GM18502 (cell line): ENCODE measurements at regions not wholly inside any gene's neighbourhood (a gene's known extent, or its start where the extent isn't known, plus 50 kb on each side); places are given as distances from the start of the nearest gene placed in this dataset.
"Not testable (repeated sequence)": the region's sequence is repeated elsewhere in the genome, so short reads cannot be mapped to it uniquely, and the experiment has no call there.

Experiments used
- ATAC-seq: cut with Tn5 transposase; IDR thresholded peaks from one replicate; pipeline ENCODE4 v1.9.1; 2021; ENCODE audit warnings: mild to moderate bottlenecking; ENCODE audit not compliant: unreplicated experiment, poor library complexity

GRCh38 chr10:118868589-118868988, 113.8 kb upstream of the CACUL1 start:
- ATAC-seq, result no peak

GRCh38 chr10:118870467-118871243, 115.9 kb upstream of the CACUL1 start:
- ATAC-seq, result no peak

DNA sequence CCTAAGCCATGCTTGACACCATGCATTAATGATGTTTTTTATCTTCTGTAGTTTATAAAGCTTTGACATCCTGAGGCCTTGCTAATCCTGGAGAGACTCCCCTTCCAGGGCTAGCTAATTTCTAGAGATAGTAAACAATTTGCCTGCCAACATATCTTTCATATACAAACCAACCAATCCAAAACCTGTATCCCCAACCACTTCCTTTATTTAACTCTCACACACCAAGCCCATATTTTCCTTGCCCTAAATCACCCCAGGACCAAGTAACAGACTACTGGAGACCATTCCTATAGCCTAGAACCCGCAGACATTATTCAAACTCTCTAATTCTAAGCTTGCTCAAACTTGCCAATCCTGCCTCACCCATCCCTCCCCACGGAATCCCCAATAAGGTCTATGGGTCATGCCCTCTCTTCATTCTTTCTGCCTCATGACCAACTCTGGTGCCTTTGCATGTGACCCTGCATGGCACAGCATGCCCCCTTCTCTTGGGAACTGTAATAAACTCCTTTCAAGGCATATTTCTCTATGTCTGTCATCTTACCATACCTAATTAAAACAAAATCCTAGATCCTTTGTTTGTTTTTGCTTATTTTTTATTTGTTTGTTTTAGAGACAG, 116.6 kb upstream of the CACUL1 start:
- ATAC-seq, result no peak

GRCh38 chr10:118873091-118873737, 118.4 kb upstream of the CACUL1 start:
- no peak for ATAC-seq

GRCh38 chr10:118873738-118874105, 119.0 kb upstream of the CACUL1 start:
- ATAC-seq, result no peak

DNA sequence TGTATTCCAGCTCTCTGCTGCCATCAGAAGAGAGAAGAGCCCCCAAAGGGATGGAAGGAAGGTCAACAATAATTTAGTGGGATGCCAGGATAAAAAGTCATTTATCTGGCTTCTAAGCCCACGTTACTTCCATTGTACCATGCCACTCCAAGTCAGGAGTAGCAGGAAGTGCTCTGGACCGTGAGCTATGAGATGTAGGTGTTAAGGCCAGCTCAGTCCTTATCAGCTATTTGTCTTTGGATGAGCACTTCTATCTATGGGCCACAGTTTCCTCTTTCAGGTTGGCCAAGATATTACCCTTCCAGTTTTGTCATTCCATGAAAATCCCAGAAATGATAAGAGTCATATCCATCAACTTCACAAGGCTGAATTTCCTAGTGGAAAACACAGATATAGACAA, 119.4 kb upstream of the CACUL1 start:
- no peak for ATAC-seq

- no peak for ATAC-seq
Measured at GRCh38 chr10:118875087-118875486, 120.3 kb upstream of the CACUL1 start.

GRCh38 chr10:118882741-118883140, 128.0 kb upstream of the CACUL1 start:
- no peak for ATAC-seq

DNA sequence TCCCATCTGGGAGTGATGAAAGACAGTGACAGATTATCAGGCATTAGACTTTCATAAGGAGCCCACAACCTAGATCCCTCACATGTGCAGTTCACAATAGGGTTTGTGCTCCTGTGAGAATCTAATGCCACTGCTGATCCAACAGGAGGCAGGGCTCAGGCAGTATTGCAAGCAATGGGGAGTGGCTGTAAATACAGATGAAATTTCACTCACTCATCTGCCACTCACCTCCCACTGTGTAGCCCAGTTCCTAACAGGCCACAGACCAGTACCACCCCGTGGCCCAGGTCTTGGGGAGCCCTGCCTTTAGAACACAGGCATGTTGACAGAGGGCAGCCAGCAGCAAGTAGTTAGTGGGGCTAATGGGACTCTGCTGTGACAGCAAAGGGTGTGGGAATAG, 137.3 kb upstream of the NANOS1 start:
- no peak for ATAC-seq

DNA sequence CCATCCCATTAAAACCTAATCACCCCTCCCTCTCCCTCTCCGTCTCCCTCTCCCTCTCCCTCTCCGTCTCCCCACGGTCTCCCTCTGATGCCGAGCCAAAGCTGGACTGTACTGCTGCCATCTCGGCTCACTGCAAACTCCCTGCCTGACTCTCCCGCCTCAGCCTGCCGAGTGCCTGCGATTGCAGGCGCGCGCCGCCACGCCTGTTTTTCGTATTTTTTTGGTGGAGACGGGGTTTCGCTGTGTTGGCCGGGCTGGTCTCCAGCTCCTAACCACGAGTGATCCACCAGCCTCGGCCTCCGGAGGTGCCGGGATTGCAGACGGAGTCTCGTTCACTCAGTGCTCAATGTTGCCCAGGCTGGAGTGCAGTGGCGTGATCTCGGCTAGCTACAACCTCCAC, 134.6 kb upstream of the NANOS1 start:
- not testable (repeated sequence) for ATAC-seq

DNA sequence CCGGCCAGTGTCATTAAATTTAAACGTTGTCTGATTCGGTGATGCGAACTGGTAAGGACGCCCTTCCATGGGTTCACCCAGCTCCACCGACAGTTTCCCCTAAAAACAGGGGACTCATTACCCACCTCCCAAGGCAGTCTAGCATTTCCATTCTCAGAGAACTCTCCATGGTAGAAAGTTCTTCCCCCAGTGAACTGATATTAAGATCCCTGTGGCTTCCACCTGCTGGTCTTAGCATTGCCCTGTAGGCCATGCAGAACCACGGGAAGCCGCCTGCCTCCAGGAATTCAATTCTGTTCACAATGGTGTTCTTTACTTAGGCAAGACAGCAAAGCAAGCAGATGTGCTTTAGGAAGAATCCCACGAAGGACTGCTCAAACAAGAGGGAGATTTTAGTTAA, 128.9 kb upstream of the NANOS1 start:
- no peak for ATAC-seq

DNA sequence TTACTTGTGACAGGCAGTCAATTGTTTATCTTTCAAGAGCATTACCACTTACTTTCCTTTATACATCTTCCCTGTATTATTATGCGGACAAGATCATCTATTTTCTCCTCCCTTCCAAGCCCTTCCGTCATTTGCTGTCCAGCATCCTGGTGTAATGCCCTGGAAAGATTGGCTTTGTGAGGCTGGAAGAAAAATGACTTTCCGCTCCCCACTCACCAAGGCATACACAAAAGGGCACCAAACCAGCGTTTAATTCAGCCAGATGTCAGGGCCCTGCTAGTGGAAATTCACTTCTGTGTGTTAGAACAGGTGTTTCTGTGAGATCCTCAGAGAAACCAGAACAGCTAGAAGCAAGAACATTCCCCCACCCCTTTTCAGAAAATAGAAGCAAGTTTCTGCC, 128.1 kb upstream of the NANOS1 start:
- no peak for ATAC-seq

DNA sequence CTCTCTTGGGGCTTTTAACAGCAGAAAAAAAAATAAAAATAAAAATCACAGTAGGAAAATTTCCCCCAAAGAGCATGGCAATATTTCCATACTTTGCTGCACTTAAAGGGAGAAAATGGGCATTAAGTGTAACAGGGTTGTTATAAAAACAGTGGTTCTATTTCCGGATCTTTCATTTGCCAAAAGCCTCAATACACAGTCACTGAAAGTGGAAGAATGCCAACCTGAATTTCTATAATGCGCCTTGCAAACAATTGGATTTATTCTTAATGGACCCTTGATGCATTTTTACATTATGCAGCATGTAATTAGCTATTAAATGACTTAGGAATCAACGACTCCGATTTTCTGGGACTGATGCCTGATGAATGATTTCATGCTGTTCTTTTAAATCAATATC, 127.6 kb upstream of the NANOS1 start:
- ATAC-seq, result no peak

GRCh38 chr10:118902656-118903055, 126.9 kb upstream of the NANOS1 start:
- ATAC-seq, result not testable (repeated sequence)

DNA sequence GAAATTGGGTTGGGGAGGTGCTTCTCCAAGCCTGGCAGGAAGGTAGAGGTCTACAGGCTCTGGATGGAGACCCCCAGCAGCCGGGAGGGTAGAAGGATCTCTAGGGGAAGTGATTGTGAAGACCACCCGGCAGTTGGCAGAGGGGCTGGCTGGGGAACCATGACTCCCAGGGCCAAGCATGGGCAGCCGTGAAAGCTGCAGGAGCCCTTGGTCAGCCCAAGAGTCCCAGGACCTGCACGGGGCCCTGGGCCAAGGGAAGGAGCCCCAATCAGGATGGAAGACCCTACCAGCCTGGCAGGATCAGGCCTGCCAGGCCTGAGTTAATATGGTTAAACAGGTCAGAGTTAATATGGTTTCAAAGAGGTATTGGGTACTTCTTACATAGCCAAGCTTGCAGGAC, 126.3 kb upstream of the NANOS1 start:
- no peak for ATAC-seq

- no peak for ATAC-seq
Measured at GRCh38 chr10:118903691-118904090, 125.8 kb upstream of the NANOS1 start.

GRCh38 chr10:118904286-118904685, 125.2 kb upstream of the NANOS1 start:
- no peak for ATAC-seq

DNA sequence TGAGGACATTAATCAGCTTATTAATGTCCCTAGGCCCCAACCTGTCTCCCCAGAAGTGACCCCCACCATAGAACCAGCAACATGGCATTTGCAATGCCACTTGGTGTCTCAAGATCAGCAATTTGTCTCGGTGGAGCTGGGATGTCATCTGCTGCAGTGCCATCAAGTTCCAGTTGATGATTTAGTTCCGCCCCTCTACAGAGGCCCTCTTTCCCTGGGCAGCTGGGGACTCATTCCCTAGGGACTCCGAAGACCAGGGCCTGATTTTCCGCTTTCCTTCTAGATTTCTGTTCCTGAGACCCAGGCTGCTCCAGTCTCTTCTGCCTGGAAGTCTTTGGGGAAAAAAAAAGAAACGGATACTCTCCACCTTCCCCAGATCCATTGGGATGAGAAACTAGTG, 122.5 kb upstream of the NANOS1 start:
- ATAC-seq, result no peak

GRCh38 chr10:118908557-118909256, 120.8 kb upstream of the NANOS1 start:
- no peak for ATAC-seq

DNA sequence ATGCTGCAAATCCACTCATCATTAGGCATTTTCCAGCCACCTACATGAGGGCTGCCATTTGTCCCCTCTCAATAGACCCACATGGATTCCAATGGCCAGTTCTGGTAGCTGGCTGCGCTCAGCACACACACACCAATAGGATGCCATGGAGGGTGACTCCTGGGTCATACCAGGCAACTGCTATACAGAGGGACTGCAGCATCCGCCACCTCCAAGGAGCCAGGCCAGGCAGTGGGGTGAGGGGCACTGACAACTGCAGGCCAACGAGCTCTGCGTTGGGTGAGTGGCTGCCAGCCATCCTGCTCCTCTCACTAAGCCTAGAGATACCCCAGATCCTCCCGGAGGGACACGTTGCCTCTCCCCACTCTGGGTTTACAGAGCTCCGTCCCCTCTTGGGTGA, 118.8 kb upstream of the NANOS1 start:
- ATAC-seq, result no peak

GRCh38 chr10:118911363-118911762, 118.2 kb upstream of the NANOS1 start:
- no peak for ATAC-seq
